Tongue (tissue), 1 donor: ENCODE measurements at regions not wholly inside any gene's neighbourhood (a gene's known extent, or its start where the extent isn't known, plus 50 kb on each side); places are given as distances from the start of the nearest gene placed in this dataset.
"Not testable (repeated sequence)": the region's sequence is repeated elsewhere in the genome, so short reads cannot be mapped to it uniquely, and the experiment has no call there.

Experiments
- DNase-seq: peaks from one replicate; pipeline ENCODE4 v3.0.0-alpha.2; 2015

DNA sequence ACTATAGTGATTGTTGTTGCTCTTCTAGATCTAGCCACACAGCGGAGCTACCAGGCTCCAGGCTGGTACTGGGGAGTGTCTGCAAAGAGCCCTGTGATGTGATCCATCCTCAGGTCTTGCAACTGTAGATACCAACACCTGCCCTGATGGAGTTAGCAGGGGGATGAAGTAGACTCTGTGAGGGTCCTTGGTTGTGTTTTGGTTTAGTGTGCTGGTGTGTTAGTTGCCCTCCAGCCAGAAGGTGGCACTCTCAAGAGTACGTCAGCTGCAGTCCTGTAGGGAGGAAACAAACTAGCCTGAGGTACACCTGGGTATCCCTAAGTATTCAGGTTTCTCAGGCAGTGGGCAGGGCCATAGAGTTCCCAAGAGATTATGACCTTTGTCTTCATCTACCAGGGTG, 81.2 kb upstream of the TMPRSS2 start:
- DNase-seq: no peak

DNA sequence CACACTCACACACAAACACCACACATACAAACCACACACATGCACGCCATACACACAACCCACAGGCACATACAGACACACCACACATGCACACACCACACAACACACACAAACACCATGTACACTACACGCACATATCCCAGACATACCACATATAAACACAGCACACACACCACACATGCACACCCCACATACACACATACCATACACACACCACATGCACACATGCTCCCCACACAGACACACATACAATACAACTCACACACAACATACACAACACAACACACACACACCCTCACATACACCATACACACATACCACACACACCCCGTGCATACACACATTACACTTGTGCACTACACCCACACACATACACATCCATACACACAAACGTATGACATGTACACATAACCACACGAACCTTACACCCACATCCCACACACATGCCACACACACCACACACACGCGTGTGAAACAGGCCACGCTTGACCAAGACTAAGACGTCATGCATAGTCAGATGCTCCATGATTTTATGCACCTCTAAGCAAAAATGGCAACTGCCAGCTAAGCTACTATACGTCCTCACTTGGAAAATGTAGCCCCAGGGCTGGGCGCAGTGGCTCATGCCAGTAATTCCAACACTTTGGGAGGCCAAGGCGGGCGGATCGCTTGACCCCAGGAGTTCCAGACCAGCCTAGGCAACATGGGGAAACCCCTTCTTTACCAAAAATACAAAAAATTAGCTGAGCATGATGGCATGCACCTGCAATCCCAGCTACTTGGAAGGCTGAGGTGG, 77.4 kb upstream of the TMPRSS2 start:
- DNase-seq: no peak

DNA sequence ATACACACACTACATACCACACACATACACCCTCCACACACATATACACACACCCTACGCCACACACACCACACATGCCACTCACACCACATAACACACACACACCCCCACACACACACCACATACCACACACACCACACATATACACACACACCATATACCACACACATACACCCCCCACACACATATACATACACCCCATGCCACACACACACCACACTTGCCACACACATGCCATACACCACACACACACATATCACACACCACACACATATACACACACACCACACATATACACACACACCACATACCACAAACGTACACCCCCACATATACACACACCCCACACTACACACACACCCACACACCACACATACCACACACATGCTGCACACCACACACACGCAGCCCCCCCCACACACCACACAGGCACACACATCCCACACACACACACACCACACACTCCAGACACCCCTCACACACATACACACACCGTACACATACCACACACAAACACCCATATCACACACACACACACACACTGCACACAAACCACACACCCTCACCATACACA, 76.7 kb upstream of the TMPRSS2 start:
- DNase-seq: no peak

DNA sequence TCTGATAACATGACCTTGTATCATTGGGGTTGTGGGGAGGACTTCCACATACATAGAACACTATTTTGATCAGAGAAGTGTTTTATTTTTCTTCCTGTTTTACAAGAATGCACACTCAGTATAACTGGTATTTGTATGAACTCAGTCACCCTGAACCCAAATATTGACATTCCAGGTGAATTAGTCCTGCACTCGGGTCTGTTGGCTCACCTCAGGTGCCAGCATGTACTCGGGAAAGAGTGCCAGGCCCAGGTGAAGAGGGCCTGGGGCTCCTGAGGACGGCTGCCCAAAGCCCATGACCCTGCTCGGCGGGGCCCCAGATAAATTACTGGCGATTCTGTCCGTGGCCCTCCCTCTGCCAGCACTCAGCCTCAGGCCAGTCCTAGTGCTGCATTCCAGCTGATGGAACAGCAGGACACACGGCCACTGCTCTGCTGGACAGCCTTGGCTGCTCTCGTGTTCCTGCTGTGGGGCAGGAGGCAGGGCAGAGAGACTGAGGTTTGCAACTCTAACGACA, 75.4 kb upstream of the TMPRSS2 start:
- DNase-seq: no peak

DNA sequence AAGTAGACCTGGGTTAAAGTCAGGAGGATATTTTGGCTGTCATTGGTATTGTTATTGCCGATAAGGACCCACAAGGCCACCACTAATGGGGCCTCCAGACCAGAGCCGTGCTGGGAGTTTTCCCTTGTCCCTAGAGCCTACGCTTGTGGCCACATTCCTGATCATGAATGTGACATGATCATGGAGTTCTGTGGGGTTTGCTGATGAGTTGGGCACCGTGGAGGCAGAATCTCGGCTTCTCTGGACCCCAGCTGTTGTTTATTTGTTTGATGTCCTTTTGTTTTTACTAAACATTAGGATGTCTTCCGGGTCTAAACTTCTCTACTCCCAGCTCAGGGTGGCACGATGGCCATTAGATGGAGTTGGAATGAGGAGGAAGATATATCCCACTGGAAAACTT, 74.9 kb upstream of the TMPRSS2 start:
- no peak for DNase-seq

DNA sequence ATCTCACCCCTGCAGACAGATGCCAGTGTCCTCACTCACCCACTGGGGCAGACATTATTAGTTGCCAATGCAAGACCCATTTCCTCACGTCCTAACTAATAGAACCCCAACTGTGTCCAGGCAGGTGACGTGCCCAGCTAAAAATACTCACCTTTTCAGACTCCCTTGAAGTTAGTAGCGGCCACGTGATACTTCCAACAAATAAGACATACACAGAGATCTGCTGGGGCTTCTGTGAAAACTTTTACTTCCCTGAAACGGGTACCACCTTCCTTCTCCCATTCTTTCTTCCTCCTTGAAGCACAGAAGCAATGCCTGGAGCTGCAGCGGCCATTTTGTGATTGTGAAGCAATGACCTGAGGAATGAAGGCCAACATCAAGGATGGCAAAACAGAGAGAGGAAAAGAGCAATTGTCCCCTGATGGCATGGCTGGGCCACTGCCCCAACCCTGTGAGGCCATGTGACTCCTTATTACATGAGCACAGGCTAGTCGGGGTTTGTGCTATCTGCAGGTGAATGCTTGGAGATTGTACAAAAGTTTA, 74.4 kb upstream of the TMPRSS2 start:
- DNase-seq: no peak

DNA sequence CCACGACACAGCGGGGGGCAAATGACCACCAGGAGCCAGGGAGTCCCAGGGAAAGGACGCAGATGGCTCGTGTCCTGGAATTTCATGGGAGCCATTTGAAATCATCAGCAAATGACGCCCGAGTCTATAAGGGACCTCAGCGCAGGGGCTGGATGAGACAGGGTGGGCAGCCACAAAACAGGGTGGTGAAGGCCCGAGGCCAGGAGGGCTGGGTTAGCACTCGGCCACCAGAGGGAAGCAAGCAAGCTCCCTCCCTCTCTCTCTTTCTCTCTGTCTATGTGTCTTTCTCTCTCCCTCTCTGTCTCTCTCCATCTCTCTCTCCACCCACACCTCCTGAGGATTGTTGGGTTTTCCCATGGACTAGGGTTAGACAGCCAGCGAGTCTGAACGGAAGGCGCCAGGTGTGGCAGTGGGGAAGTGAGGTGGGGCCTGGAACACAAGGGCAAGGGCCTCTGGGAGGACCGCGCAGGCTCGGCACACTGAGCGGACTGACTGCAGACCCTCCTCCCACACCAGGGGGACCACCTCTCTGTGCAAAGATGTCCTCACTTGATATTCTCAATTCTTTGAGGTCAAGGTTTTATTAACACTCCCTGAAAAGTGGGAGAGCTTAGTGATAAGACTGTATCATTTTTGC, 73.8 kb upstream of the TMPRSS2 start:
- no peak for DNase-seq

DNA sequence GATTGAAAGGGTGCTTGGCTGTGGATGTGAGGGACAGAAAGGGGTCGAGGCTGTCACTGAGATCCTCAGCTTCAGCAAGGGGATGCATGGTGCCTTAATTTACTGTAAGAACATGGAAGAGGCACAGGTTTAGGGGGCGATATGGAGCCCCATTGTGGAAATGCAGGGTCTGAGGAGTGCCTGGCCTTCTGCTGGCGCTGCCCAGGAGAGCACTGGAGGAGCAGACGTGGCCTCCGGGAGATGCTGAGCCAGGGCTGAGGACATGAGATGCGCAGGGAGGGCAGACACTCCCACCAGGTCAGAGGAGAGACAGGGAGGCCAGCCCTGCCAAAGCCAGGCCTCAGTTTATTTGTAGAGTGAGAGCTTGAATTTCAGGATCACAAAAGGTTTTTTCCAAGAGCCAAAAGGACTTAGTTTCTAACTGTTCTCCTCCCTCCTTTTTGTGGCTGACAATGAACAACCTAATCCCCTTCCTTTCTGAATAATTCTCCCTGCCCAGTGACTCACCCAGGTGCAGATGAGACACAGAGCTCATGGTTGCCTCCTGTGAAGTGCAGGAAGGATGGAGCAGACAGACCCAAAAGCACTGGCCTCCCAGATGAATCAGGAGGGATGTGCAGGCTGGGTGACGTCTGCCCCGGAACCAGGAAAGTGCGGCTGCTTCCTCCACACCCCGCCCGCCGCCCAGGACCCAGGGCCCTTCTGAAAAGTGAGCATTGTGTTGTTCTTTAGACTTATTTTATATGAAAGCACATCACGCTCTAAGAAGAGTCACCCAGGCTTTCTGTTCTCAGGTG, 73.0 kb upstream of the TMPRSS2 start:
- DNase-seq: no peak

DNA sequence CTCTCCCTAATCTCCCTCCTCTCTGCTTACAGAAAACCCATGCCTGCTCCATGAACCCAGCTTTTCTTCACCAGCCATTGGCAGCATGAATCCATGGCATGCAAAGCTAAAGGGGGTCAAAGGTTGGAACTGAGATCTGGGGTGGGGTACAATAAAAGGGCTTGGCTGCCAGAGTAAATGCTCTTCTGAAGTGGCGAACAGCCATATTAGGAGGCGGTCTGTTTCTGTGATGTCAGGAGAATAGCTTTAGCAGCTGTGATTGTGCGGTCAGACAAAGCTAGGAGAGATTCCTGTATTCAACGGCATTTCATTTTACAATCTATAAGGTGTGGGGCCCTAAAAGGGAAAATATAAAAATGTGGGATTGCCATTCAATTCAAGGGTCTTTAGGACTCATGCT, 71.7 kb upstream of the TMPRSS2 start:
- no peak for DNase-seq

DNA sequence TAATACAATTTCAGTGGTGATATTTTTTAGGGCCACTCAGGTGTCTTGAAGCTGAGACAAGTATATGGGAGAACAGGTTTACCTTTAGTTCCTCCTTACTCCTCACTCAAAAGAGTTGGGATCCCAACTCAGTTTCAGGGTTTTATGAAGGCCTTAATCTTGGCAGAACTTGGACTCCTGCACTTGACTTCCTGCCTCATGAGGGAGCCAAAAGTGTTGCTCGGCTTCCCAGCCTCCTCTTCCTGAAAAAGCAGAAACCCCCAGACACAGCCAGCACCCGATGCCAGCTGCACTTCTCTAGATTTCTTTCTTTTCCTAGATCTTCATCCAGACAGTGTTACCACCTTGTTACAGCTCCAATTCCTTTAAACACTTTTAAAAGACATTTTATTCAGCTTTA, 70.8 kb upstream of the TMPRSS2 start:
- DNase-seq: no peak

DNA sequence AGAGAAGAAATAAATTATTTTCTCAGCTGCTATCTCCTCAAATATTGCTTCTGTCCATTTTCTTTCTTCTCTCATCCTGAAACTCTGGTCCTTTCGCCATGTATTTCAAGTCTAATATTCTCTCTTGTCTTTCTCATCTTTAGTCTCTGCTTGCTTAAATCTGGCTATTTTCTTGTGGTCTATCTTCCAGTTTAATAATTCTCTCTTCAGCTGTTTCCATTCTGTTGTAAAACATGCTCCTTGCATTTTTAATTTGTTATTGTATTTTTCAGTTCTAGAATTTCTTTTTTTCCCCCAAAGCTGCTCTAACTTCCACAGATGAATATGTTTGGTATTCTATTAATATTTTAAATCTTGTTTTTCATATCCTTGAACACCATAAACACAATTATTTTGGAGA, 70.1 kb upstream of the TMPRSS2 start:
- DNase-seq: no peak

DNA sequence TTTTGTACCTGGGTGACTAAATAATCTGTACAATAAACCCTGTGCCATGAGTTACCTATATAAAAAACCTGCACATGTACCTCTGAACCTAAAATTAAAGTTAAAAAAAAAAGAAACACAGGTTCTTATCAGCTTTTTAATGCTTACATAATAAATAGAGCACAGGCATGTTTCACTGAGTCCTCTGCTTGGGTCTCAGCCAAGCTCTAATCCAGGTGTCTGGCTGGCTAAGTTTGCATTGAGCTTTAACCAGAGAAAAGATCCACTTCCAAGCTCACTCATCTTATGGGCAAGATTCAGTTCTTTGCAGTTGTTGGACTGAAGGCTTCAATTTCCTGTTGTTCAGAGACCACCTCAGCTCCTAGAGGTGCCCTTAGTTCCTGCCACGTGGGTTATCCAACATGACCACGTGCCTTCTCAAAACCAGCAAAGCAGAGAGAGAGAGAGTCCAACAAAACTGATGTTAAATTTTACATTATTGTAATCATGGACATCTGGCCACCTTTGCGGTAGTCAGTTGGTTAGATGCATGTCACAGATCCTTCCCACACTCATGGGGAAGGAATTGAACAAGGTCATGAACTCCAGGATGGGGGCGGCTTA, 68.2 kb upstream of the TMPRSS2 start:
- DNase-seq: peak; percentile 21

DNA sequence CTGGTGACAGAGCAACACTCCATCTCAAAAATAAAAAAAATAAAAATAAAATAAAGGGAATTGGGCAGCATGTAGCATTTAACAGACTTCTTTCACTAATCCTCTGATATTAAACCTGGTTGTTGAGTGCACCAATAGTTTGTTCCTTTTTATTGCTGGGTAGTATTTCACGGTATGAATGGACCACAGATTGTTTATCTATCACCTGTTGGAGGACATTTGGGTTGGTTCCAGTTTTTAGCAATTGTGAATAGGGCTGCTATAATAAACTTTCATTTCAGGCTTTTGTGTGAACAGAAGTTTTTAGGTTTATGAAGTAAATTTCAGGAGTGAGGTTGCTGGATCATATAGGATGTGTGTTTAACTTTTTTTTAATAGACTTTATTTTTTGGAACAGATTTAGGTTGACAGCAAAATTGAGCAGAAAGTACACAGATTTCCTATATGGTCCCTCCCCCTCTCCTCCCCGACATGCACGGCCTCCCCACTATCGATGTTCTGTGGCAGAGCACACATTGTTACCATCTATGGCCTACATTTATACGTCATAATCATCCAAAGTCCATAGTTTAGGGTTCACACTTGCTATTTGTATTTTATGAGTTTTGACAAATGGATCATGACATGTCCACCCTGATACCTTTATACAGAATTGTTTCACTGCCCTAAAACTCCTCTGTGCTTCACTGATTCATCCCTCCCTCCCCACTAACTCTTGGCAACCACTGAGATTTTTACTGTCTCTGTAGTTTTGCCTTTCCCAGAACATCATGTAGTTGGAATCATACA, 66.1 kb upstream of the TMPRSS2 start:
- DNase-seq: no peak

DNA sequence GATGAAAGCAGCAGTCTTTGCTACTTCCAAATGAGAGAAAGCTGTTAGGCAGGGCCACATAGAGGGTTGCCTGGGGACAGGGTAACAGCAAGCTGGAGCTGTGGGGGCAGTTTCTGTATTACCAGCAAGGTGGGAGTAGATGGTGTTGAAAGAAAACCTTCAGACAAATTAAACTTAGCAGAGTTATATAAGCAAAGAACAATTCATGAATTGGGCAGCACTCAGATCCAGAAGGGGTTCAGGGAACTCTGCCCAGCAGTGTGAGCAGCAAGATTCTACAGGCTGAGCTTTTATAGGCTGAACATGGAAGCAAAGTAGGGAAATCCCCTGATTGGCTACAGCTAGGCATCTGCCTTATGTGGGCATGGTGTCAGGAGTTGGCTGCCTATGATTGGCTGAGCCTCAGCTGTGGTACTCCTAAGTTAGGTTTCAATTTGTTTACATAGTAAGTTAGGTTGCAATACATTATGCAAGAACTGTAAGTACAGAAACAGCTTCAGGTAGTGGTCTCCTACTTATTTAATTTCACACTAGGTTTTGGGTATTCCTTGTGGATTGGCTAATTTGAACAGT, 64.1 kb upstream of the TMPRSS2 start:
- no peak for DNase-seq

DNA sequence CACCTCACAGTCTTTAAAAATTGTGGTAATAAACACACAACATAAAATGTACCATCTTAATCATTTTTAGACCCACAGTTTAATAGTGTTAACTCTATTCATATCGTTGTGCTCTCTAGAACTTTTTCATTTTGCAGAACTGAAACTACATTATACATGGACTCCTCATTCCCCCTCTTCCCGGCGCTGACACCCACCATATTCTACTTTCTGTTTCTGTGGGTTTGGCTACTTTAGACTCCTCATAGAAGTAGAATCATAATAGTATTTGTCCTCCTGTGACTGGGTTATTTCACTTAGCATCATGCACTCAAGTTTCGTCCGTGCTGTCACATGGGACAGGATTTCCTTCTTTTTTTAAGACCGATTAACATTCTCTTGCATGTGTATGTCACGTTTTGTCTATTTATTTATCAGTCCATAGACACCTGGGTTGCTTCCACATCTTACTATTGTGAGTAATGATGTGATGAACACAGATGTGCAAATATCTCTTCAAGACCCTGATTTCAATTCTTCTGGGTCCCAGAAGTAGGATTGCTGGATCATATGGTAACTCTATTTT, 62.9 kb upstream of the TMPRSS2 start:
- no peak for DNase-seq

DNA sequence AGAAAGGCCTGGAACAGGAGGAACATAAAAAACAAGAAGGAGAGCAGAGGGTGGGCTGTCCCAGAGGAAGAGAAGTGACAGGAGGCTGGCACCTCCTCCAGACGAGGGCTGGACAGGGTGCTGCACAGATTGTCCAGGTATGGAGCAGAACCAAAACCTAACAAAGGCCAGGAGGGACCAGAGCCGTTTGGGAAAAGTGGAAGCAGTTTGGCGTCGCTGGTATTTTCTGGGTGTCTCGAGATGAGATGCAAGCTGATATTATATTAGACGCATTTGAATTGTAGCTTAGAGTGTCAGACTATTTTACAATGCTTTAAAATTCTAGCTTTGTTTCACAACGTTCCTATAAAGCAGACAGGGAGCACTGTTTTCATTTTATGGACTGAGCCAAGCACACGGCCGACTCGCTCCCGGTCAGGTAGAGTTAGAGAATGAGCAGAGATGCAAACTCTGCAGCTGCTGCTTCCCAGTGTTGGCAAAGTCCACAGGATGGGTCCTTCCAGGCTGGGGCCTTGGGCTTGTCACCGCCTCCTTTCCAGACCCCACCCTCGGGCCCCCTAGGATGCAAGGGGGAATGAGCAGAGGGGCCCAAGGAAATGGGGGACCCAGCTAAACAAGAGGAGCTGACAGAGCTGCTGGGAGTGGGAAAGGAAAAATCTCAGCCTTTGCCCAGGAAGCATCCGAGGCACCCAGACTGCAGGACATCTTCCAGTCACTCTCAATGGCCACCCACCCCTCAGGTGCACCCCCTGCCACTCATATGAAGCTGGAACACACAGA, 60.8 kb upstream of the TMPRSS2 start:
- no peak for DNase-seq

DNA sequence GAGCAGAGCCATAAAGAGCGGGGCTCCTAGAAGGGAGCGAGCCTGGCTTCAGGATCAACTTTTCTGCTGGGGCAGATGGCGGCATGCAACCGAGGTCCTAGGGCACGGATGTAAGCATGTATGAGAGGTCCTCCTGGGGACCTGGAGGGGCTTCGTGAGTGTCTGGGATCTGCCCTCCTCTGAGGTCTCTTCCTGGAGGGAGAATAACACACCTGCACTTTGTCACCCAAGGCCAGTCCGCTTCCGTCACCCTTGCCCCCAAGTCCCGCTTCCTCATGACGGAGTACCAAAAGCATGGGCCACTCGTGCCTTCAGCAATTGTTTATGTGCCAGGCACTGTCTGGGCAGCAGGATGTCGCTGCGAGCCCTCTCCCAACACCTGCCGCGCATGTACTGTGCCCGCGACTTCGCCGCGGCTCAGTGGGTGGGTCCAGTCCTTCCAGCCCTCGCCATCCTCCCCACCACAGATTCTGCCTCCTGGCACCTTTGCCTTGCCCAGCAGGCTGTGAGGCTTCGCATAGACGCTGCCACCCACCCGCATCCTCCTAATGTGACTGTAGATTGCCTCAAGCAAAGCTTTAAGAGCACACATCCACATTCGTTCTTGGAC, 60.0 kb upstream of the TMPRSS2 start:
- no peak for DNase-seq

DNA sequence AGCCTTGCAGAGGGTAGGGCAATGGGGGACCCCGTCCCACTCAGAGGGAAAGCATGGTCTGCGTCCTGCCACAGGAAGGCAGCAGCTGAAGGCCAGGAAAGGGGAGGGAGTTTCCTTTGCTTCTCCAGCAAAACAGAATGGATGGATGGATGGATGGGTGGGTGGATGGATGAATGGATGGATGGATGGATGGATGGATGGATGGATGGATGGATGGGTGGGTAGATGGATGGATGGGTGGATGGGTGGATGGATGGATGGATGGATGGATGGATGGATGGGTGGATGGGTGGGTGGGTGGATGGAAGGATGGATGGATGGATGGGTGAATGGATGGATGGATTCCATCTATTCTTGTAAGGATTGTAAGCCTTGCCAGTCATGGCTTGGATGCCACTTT, 59.3 kb upstream of the TMPRSS2 start:
- DNase-seq: not testable (repeated sequence)

DNA sequence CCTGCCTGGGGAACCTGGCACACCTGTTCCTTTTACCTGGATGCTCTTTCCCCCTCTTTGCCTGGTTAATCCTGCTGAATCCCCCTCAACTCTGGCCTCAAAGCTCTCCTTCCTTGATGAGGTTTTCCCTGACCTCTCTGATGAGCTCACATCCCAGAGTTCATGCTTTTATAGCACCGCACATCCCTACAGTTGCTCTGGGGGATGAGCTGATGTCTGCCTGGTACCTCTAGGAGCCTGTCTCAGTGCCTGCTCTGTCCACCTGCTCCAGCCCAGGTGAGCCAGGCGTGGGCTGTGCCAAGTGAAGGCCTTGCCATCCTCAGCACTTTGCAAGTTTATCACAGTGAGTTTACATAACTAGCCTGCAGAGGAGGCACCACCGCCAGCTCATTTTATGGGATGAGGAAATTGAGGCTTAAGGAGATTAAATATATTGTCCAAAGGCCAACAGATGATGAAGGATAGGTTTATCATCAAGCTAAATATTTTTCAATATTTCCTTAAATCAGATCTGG, 58.6 kb upstream of the TMPRSS2 start:
- DNase-seq: no peak
